Naive thymus-derived CD4-positive, alpha-beta T cell (primary cell): ENCODE measurements at regions not wholly inside any gene's neighbourhood (a gene's known extent, or its start where the extent isn't known, plus 50 kb on each side); places are given as distances from the start of the nearest gene placed in this dataset.

Experiments
- ATAC-seq: fragments of 150-1000 bp; cut with Tn5 transposase; 2 replicates; pipeline ENCODE4 v1.10.0; 2021; ENCODE audit warnings: mild to moderate bottlenecking, moderate library complexity
- CTCF ChIA-PET: fragments of 350-600 bp; sonication (Branson Sonifier 250); formaldehyde crosslinking; loops from one replicate; lab custom pipeline; 2021; ENCODE audit warnings: antibody characterized with exemption; lab: Charles Lee
- POLR2A ChIA-PET: fragments of 350-600 bp; sonication (Branson Sonifier 250); formaldehyde crosslinking; loops from one replicate; lab custom pipeline; 2021; ENCODE audit warnings: antibody characterized with exemption, inconsistent platforms; lab: Charles Lee
- DNase-seq, 9 donors: peaks; one replicate each; pipeline versions ENCODE4 v3.0.0 to v3.0.0-alpha.2; 2020 to 2022; ENCODE audit warnings: mixed read lengths in 1 of 9
- H3K27ac ChIP-seq: one replicate; pipeline ENCODE4 v1.7.0; 2013; ENCODE audit warnings: mild to moderate bottlenecking, low read depth, low read length, moderate library complexity
- H3K27me3 ChIP-seq, 2 donors: one replicate each; pipeline ENCODE4 v1.7.0; 2013; ENCODE audit warnings: low read length in 2 of 2, mild to moderate bottlenecking in 2 of 2, moderate library complexity in 2 of 2; ENCODE audit not compliant: control insufficient read depth in 2 of 2, insufficient read depth in 2 of 2
- H3K36me3 ChIP-seq, 3 experiments: 1 replicate in 2 of 3; 2 replicates in 1 of 3; pipeline ENCODE4 v1.7.0; 2013; ENCODE audit warnings: low read length in 3 of 3, mild to moderate bottlenecking in 3 of 3, moderate library complexity in 1 of 3; ENCODE audit not compliant: insufficient read depth in 3 of 3, control insufficient read depth in 2 of 3
- H3K4me1 ChIP-seq, 2 donors: one replicate each; pipeline ENCODE4 v1.7.0; 2013; ENCODE audit warnings: low read length in 2 of 2, mild to moderate bottlenecking in 2 of 2, moderate library complexity in 1 of 2; ENCODE audit not compliant: control insufficient read depth in 2 of 2, insufficient read depth in 2 of 2
- H3K4me3 ChIP-seq: 2 replicates; pipeline ENCODE4 v1.7.0; 2013; ENCODE audit warnings: mild to moderate bottlenecking, low read length
- H3K9me3 ChIP-seq, 3 experiments: 1 replicate in 2 of 3; 2 replicates in 1 of 3; pipeline ENCODE4 v1.7.0; 2013; ENCODE audit warnings: low read length in 3 of 3; ENCODE audit not compliant: control insufficient read depth in 2 of 3
- H3K27ac Mint-ChIP-seq, 9 donors: one replicate each; pipeline ENCODE4 v1.8.0; 2020 to 2022; ENCODE audit warnings: mixed read lengths in 9 of 9, mild to moderate bottlenecking in 8 of 9, moderate library complexity in 5 of 9, inconsistent platforms in 2 of 9
- H3K27me3 Mint-ChIP-seq, 5 donors: one replicate each; pipeline ENCODE4 v1.8.0; 2021 to 2022; ENCODE audit warnings: mixed read lengths in 5 of 5, mild to moderate bottlenecking in 1 of 5
- H3K36me3 Mint-ChIP-seq, 5 donors: one replicate each; pipeline ENCODE4 v1.8.0; 2020 to 2022; ENCODE audit warnings: mixed read lengths in 5 of 5, mild to moderate bottlenecking in 3 of 5, inconsistent platforms in 1 of 5
- H3K4me1 Mint-ChIP-seq, 7 donors: one replicate each; pipeline ENCODE4 v1.8.0; 2020 to 2022; ENCODE audit warnings: mixed read lengths in 7 of 7, mild to moderate bottlenecking in 3 of 7, inconsistent platforms in 1 of 7
- H3K4me3 Mint-ChIP-seq, 10 donors: one replicate each; pipeline ENCODE4 v1.8.0; 2020 to 2022; ENCODE audit warnings: mild to moderate bottlenecking in 10 of 10, mixed read lengths in 10 of 10, moderate library complexity in 6 of 10, inconsistent platforms in 2 of 10
- H3K9me3 Mint-ChIP-seq, 11 donors: one replicate each; pipeline ENCODE4 v1.8.0; 2020 to 2022; ENCODE audit warnings: mixed read lengths in 11 of 11, mild to moderate bottlenecking in 4 of 11, inconsistent platforms in 1 of 11, moderate library complexity in 1 of 11
- intact Hi-C, 2 donors: fragments of 100-400 bp; cut with micrococcal nuclease; formaldehyde crosslinking; loops; one replicate each; pipeline ENCODE4 v1.15.1; 2023

DNA sequence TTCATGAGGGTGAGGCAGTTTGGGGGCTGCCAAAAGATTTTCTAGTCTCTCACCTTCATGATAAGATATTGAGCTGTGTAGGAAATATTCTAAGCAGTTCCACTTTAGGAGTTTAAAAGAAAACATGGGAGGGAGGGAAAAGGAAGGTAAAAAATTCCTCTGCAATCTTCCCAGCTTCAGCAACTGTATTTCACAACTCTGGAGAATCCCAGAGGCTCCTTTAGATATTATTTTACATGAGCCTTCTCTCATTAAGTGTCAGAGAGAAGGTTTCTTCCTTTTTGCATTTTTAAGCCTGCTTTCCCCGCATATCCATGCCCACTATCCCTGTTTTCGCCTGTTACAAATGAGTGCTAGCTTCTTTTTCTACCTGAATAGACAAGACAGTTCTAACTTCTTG lies 289.4 kb downstream of the CHRM3 start:
- Histone ChIP-seq H3K36me3 (no peaks in the 10 kb centered on the region), H3K27me3 (no peaks in the 10 kb centered on the region), H3K9me3 (no peaks in the 10 kb centered on the region), H3K4me3 (no peak overlapping the region), H3K4me1 (no peaks in the 10 kb centered on the region), H3K27ac (no peak overlapping the region)
- DNase-seq (no peak), ATAC-seq (no peak)
- Mint-ChIP-seq H3K36me3 (peaks cover 0 to 7% (median 0%) of the 10 kb centered on the region in 5 donors), H3K4me1 (peaks cover 0 to 5% (median 0%) of the 10 kb centered on the region in 7 donors), H3K27ac (no peak overlapping the region), H3K9me3 (peaks cover 0 to 5% (median 0%) of the 10 kb centered on the region in 11 donors), H3K27me3 (peaks cover 0 to 12% (median 0%) of the 10 kb centered on the region in 5 donors), H3K4me3 (no peak overlapping the region)
- ChIA-PET POLR2A (no interaction called here), CTCF (no interaction called here)
- intact Hi-C loops = no loop called here

DNA sequence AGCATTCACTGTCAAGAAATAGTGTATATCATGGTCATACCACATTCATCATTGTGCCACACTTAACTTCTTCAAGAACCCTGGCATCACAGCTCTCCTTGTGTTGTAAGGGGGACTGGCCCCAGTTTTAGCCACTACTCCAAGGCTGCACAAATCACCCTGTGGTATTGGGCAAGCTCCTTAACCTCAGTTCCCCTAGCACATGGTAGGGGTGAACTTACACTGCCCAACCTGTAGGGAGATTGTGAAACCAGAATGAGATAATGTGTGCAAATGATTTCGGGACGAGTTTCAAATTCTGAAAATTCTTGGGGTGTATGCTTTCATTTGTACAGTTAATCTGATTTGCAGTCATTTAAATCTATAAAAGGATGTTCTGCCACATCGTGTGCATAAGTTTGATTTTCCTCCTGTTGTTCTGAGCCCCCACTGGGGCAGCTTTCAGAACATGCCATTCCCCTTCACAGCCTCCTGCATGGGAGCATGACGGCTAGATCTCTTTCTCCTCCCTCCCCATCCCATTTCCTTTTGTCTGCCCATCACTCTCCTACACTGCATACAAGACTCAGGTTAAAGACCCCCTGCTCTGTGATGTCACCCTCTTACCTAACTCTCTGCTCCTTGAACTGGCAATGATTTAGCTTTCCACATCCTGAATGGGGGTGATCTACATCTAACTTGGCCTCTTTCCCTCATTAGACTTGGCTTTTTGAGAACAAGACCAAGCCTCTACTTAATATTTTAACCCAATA lies 290.3 kb downstream of the CHRM3 start:
- intact Hi-C loops = no loop called here
- Histone ChIP-seq H3K36me3 (no peaks in the 10 kb centered on the region), H3K27me3 (no peaks in the 10 kb centered on the region), H3K27ac (no peak overlapping the region), H3K9me3 (no peaks in the 10 kb centered on the region), H3K4me3 (no peak overlapping the region), H3K4me1 (no peaks in the 10 kb centered on the region)
- H3K4me1 Mint-ChIP-seq = peaks cover 0 to 5% (median 0%) of the 10 kb centered on the region in 7 donors
- H3K9me3 Mint-ChIP-seq = peaks cover 0 to 5% (median 0%) of the 10 kb centered on the region in 11 donors
- CTCF ChIA-PET = no interaction called here
- H3K27me3 Mint-ChIP-seq = peaks cover 0 to 12% (median 0%) of the 10 kb centered on the region in 5 donors
- no peak overlapping the region for H3K4me3 Mint-ChIP-seq
- no peak for DNase-seq
- ATAC-seq = peak; percentile 54
- peaks cover 0 to 8% (median 0%) of the 10 kb centered on the region in 5 donors for H3K36me3 Mint-ChIP-seq
- POLR2A ChIA-PET = no interaction called here
- no peak overlapping the region for H3K27ac Mint-ChIP-seq

DNA sequence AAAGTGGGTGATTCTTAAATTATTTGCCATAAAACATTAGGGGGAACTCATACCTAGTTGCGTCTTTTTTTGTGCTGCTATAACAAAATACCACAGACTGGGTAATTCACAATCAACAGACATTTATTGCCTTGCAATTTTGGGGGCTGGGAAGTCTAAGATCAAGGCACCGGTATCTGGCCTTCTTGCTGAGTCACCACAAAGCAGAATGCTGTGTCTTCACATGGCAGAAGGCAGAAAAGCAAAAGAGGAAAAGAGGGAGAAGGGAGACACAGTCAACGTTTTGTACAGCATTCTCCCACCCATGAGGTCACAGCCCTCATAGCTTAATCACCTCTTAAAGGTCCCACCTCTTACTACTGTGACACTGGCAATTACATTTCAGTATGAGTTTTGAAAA lies 291.0 kb downstream of the CHRM3 start:
- ChIA-PET CTCF (no interaction called here), POLR2A (no interaction called here)
- H3K9me3 Mint-ChIP-seq = peaks cover 0 to 5% (median 0%) of the 10 kb centered on the region in 11 donors
- no peaks in the 10 kb centered on the region for H3K4me1 ChIP-seq
- H3K36me3 Mint-ChIP-seq = peaks cover 0 to 8% (median 0%) of the 10 kb centered on the region in 5 donors
- H3K4me3 ChIP-seq = no peak overlapping the region
- ATAC-seq (no peak), DNase-seq (no peak)
- intact Hi-C loops = no loop called here
- no peaks in the 10 kb centered on the region for H3K36me3 ChIP-seq
- H3K27ac Mint-ChIP-seq = no peak overlapping the region
- no peaks in the 10 kb centered on the region for H3K9me3 ChIP-seq
- no peak overlapping the region for H3K27ac ChIP-seq
- H3K4me3 Mint-ChIP-seq = no peak overlapping the region
- no peaks in the 10 kb centered on the region for H3K27me3 ChIP-seq
- peaks cover 0 to 5% (median 0%) of the 10 kb centered on the region in 7 donors for H3K4me1 Mint-ChIP-seq
- peaks cover 0 to 14% (median 0%) of the 10 kb centered on the region in 5 donors for H3K27me3 Mint-ChIP-seq

DNA sequence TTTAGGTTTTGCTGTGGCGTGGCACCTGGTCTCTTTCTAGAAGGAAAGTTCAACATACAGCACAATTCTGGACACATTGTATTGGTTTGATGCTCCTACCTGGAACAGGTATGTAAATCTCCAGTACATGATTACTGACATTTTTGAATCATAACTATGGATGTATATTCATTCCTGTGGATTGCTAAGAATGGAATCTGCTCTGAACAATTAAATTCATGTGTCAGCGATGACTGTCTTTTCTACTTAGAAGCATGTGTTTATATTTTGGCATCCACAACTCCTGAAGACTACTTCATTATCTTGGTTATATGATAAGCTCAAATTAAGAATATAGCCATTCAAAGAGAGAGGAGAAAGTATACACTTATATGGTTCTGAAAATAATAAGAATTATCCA lies 291.8 kb downstream of the CHRM3 start:
- Mint-ChIP-seq H3K27ac (peak overlapping the region in 1 of 9 donors; percentile 0), H3K4me1 (peaks cover 0 to 3% (median 0%) of the 10 kb centered on the region in 7 donors), H3K27me3 (peaks cover 0 to 14% (median 0%) of the 10 kb centered on the region in 5 donors), H3K4me3 (no peak overlapping the region), H3K9me3 (peaks cover 0 to 5% (median 0%) of the 10 kb centered on the region in 11 donors), H3K36me3 (peaks cover 0 to 8% (median 0%) of the 10 kb centered on the region in 5 donors)
- no peak for ATAC-seq
- no peak for DNase-seq
- CTCF ChIA-PET = interaction anchor here (0.6 kb wide), 1 partner anchor 248 kb away, joined by 3 read pairs; no protein-coding TSS in a partner anchor
- intact Hi-C loops = no loop called here
- Histone ChIP-seq H3K27me3 (no peaks in the 10 kb centered on the region), H3K36me3 (no peaks in the 10 kb centered on the region), H3K9me3 (no peaks in the 10 kb centered on the region), H3K4me3 (no peak overlapping the region), H3K27ac (no peak overlapping the region), H3K4me1 (no peaks in the 10 kb centered on the region)
- POLR2A ChIA-PET = no interaction called here

DNA sequence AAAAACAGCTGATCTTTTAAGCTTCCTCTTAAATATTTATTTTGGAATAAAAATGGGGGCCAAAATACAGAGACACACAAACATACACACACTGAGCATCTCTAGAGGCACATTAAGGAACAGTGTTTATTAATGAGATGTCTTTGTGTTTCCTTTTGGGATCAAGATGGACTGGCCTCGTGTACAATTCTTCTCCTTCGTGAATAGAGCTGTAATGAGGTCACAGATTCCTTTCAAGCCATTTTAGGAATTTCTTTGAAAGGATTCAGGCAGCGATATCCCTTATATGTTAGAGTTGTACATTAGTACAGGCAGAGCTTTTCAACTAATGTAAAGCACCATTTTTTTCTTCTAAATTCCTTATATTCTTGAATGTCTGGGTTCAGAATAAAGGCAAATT lies 295.7 kb downstream of the CHRM3 start:
- Histone ChIP-seq H3K36me3 (no peaks in the 10 kb centered on the region), H3K27ac (no peak overlapping the region), H3K4me3 (no peak overlapping the region), H3K4me1 (no peaks in the 10 kb centered on the region), H3K9me3 (no peaks in the 10 kb centered on the region), H3K27me3 (no peaks in the 10 kb centered on the region)
- no peak overlapping the region for H3K4me3 Mint-ChIP-seq
- DNase-seq (no peak), ATAC-seq (no peak)
- no peak overlapping the region for H3K27ac Mint-ChIP-seq
- H3K27me3 Mint-ChIP-seq = peaks cover 0 to 8% (median 0%) of the 10 kb centered on the region in 5 donors
- H3K9me3 Mint-ChIP-seq = peaks cover 0 to 5% (median 0%) of the 10 kb centered on the region in 11 donors
- ChIA-PET POLR2A (no interaction called here), CTCF (no interaction called here)
- peaks cover 0 to 6% (median 0%) of the 10 kb centered on the region in 7 donors for H3K4me1 Mint-ChIP-seq
- intact Hi-C loops = no loop called here
- peaks cover 0 to 4% (median 0%) of the 10 kb centered on the region in 5 donors for H3K36me3 Mint-ChIP-seq

DNA sequence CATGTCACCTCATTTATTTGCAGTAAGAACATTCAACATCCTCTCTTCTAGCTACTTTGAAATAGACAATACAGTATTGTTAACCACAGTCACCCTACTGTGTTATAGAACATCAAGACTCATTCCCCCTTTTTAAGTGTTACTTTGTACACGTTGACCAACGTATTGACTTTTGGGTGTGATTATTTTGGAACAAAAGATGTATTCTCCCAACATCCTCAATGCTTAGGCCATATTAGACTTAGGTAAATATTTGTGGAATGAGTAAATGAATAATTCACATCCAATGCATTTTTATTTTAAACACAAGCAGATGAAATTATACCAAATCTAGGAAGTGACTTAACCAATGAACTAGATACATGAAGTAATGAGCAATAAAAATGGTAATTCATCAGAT lies 296.6 kb downstream of the CHRM3 start:
- POLR2A ChIA-PET = no interaction called here

More for the DNA sequence above, 296.6 kb downstream of the CHRM3 start:
- CTCF ChIA-PET = no interaction called here
- no peaks in the 10 kb centered on the region for H3K9me3 ChIP-seq
- no peak for DNase-seq
- H3K36me3 ChIP-seq = no peaks in the 10 kb centered on the region
- intact Hi-C loops = no loop called here
- Mint-ChIP-seq H3K4me3 (no peak overlapping the region), H3K4me1 (peaks cover 0 to 6% (median 0%) of the 10 kb centered on the region in 7 donors), H3K27me3 (peaks cover 0 to 8% (median 0%) of the 10 kb centered on the region in 5 donors), H3K27ac (no peak overlapping the region), H3K9me3 (peaks cover 0 to 5% (median 0%) of the 10 kb centered on the region in 11 donors), H3K36me3 (peaks cover 0 to 4% (median 0%) of the 10 kb centered on the region in 5 donors)
- no peaks in the 10 kb centered on the region for H3K4me1 ChIP-seq
- ATAC-seq = no peak
- no peaks in the 10 kb centered on the region for H3K27me3 ChIP-seq
- no peak overlapping the region for H3K4me3 ChIP-seq
- no peak overlapping the region for H3K27ac ChIP-seq
